PC-3 (cell line): ENCODE measurements at regions not wholly inside any gene's neighbourhood (a gene's known extent, or its start where the extent isn't known, plus 50 kb on each side); places are given as distances from the start of the nearest gene placed in this dataset.

Experiments
- ATAC-seq: fragments of 200-7000 bp; cut with Tn5 transposase; 2 replicates; pipeline ENCODE4 v1.9.1; 2020; ENCODE audit warnings: mild to moderate bottlenecking, moderate library complexity
- BruUV-seq: library from RNA; stranded (reverse); fragments of 400-500 nt; replicated peaks from 2 replicates; lab custom pipeline; 2021; lab: Mats Ljungman, UMichigan
- CTCF ChIA-PET: fragments of 300-600 bp; sonication (Branson Sonifier 250); formaldehyde crosslinking; loops from one replicate; lab custom pipeline; 2022; ENCODE audit warnings: antibody characterized with exemption; lab: Charles Lee
- POLR2A ChIA-PET: fragments of 300-600 bp; sonication (Branson Sonifier 250); formaldehyde crosslinking; loops from one replicate; lab custom pipeline; 2022; ENCODE audit warnings: antibody characterized with exemption; ENCODE audit not compliant: unreplicated experiment; lab: Charles Lee
- DNase-seq: peaks from one replicate; pipeline ENCODE4 v3.0.0-alpha.2; 2015
- H2AFZ ChIP-seq: fragments of 300-600 bp; sonication (generic); 2 replicates; pipeline ENCODE4 v1.6.0; 2016; ENCODE audit warnings: antibody characterized with exemption, low read length
- H3F3A ChIP-seq: fragments of 300-600 bp; sonication (generic); one replicate; pipeline ENCODE4 v1.6.0; 2017; ENCODE audit warnings: antibody characterized with exemption, low read length, control low read depth, mild to moderate bottlenecking; ENCODE audit not compliant: unreplicated experiment
- H3K27ac ChIP-seq: fragments of 300-600 bp; sonication (generic); 2 replicates; pipeline ENCODE4 v1.5.1; 2016; ENCODE audit warnings: mild to moderate bottlenecking, low read length
- H3K27me3 ChIP-seq: fragments of 300-600 bp; sonication (generic); 2 replicates; pipeline ENCODE4 v1.6.1; 2016; ENCODE audit warnings: low read length, mixed read lengths
- H3K36me3 ChIP-seq: fragments of 300-600 bp; sonication (generic); 2 replicates; pipeline ENCODE4 v1.6.1; 2016; ENCODE audit warnings: low read depth, mixed run types, low read length, mixed read lengths
- H3K4me1 ChIP-seq: fragments of 300-600 bp; sonication (generic); 2 replicates; pipeline ENCODE4 v1.5.1; 2016; ENCODE audit warnings: low read length; ENCODE audit not compliant: insufficient read depth
- H3K4me2 ChIP-seq: fragments of 300-600 bp; sonication (generic); 2 replicates; pipeline ENCODE4 v1.6.0; 2016; ENCODE audit warnings: low read length
- H3K4me3 ChIP-seq: fragments of 300-600 bp; sonication (generic); 2 replicates; pipeline ENCODE4 v1.5.1; 2016; ENCODE audit warnings: mild to moderate bottlenecking, low read length, mixed read lengths
- H3K79me2 ChIP-seq: fragments of 300-600 bp; sonication (generic); 2 replicates; pipeline ENCODE4 v1.6.1; 2017; ENCODE audit warnings: low read length, mixed read lengths
- H3K9ac ChIP-seq: fragments of 300-600 bp; sonication (generic); 2 replicates; pipeline ENCODE4 v1.6.0; 2016; ENCODE audit warnings: mild to moderate bottlenecking, low read length
- H3K9me2 ChIP-seq: fragments of 300-600 bp; sonication (generic); replicated peaks from 2 replicates; pipeline ENCODE4 v1.6.1; 2016; ENCODE audit warnings: mixed run types, low read length, mixed read lengths
- H3K9me3 ChIP-seq: fragments of 300-600 bp; sonication (generic); 2 replicates; pipeline ENCODE4 v1.6.1; 2016; ENCODE audit warnings: low read length, mixed read lengths
- H4K20me1 ChIP-seq: fragments of 300-600 bp; sonication (generic); 2 replicates; pipeline ENCODE4 v1.6.1; 2016; ENCODE audit warnings: low read length, mixed read lengths
- CTCF ChIP-seq: fragments of 300-600 bp; sonication (generic); conservative IDR thresholded peaks from 2 replicates; pipeline ENCODE4 v1.5.1; 2017; ENCODE audit warnings: antibody characterized with exemption, low read depth, mild to moderate bottlenecking, low read length
- EZH2 ChIP-seq: fragments of 300-600 bp; sonication (generic); IDR thresholded peaks from one replicate; pipeline ENCODE4 v1.6.1; 2017; ENCODE audit warnings: antibody characterized with exemption, mild to moderate bottlenecking, low read length; ENCODE audit not compliant: unreplicated experiment
- EZH2phosphoT487 ChIP-seq: fragments of 300-600 bp; sonication (generic); IDR thresholded peaks from 2 replicates; pipeline ENCODE4 v1.6.1; 2018; ENCODE audit warnings: mild to moderate bottlenecking, antibody characterized with exemption, low read length, borderline replicate concordance
- intact Hi-C: fragments of 100-400 bp; cut with micrococcal nuclease; formaldehyde crosslinking; loops from 2 replicates; pipeline ENCODE4 v1.9.0; 2023

GRCh38 chr18:26618135-26618534, 69.8 kb upstream of the KCTD1 start:
- Histone ChIP-seq H3K4me1 (peaks cover 36% of the 10 kb centered on the region), H3K36me3 (no peaks in the 10 kb centered on the region), H4K20me1 (no peaks in the 10 kb centered on the region), H3K9me3 (no peaks in the 10 kb centered on the region), H3K4me2 (no peak overlapping the region), H3K27me3 (no peaks in the 10 kb centered on the region), H3K9ac (no peak overlapping the region), H3K79me2 (no peaks in the 10 kb centered on the region), H3K27ac (peak overlapping the region; percentile 22; the same call in 1 of the 2 replicates), H3K9me2 (no peaks in the 10 kb centered on the region), H3F3A (no peaks in the 10 kb centered on the region), H2AFZ (no peak overlapping the region), H3K4me3 (no peak overlapping the region)
- ATAC-seq (no peak), DNase-seq (no peak)
- TF ChIP-seq EZH2phosphoT487 (no peak), EZH2 (no peak), CTCF (no peak)
- intact Hi-C loops, result loop anchor here (10.0 kb wide), 1 partner anchor 213 kb away; no protein-coding TSS in a partner anchor
- ChIA-PET POLR2A (interaction anchor here (0.6 kb wide), 1 partner anchor 38 kb away, joined by 3 read pairs; no protein-coding TSS in a partner anchor), CTCF (interaction anchor here (0.7 kb wide), 1 partner anchor 10 kb away, joined by 4 read pairs; no protein-coding TSS in a partner anchor)
- BruUV-seq, result no TSS peak

- Histone ChIP-seq H4K20me1 (no peaks in the 10 kb centered on the region), H3F3A (no peaks in the 10 kb centered on the region), H3K9ac (no peak overlapping the region), H3K79me2 (no peaks in the 10 kb centered on the region), H3K27ac (peak overlapping the region; percentile 57), H3K9me2 (no peaks in the 10 kb centered on the region), H2AFZ (no peak overlapping the region), H3K4me2 (peak overlapping the region; percentile 54), H3K4me3 (no peak overlapping the region), H3K27me3 (no peaks in the 10 kb centered on the region), H3K9me3 (no peaks in the 10 kb centered on the region), H3K36me3 (no peaks in the 10 kb centered on the region), H3K4me1 (peaks cover 36% of the 10 kb centered on the region)
- TF ChIP-seq CTCF (no peak), EZH2phosphoT487 (no peak), EZH2 (no peak)
- no TSS peak for BruUV-seq
- ATAC-seq, result peak; percentile 94
- ChIA-PET CTCF (interaction anchor here (1.0 kb wide), 1 partner anchor 212 kb away, joined by 6 read pairs; no protein-coding TSS in a partner anchor), POLR2A (interaction anchor here (0.5 kb wide), 1 partner anchor 342 kb away, joined by 4 read pairs; no protein-coding TSS in a partner anchor)
- intact Hi-C loops, result loop anchor here (2.0 to 10.0 kb wide), 2 partner anchors 36 to 212 kb away; no protein-coding TSS in a partner anchor
- DNase-seq, result peak; percentile 94
Measured at GRCh38 chr18:26617151-26617554, 68.8 kb upstream of the KCTD1 start.

- intact Hi-C loops, result loop anchor here (10.0 kb wide), 1 partner anchor 210 kb away; no protein-coding TSS in a partner anchor
- TF ChIP-seq EZH2 (no peak), EZH2phosphoT487 (no peak), CTCF (no peak)
- no peaks in the 10 kb centered on the region for H3F3A ChIP-seq
- H3K9me2 ChIP-seq, result no peaks in the 10 kb centered on the region
- CTCF ChIA-PET, result no interaction called here
- H2AFZ ChIP-seq, result no peak overlapping the region
- H3K27me3 ChIP-seq, result no peaks in the 10 kb centered on the region
- no peak overlapping the region for H3K4me2 ChIP-seq
- no TSS peak for BruUV-seq
- no peaks in the 10 kb centered on the region for H3K9me3 ChIP-seq
- H3K4me3 ChIP-seq, result no peak overlapping the region
- no peak for DNase-seq
- no peaks in the 10 kb centered on the region for H3K79me2 ChIP-seq
- peaks cover 36% of the 10 kb centered on the region for H3K4me1 ChIP-seq
- no peak overlapping the region for H3K9ac ChIP-seq
- POLR2A ChIA-PET, result no interaction called here
- no peaks in the 10 kb centered on the region for H3K36me3 ChIP-seq
- no peak for ATAC-seq
- no peak overlapping the region for H3K27ac ChIP-seq
- no peaks in the 10 kb centered on the region for H4K20me1 ChIP-seq
Measured at GRCh38 chr18:26614374-26614773, 66.0 kb upstream of the KCTD1 start.
